ENCODE measurements at regions not wholly inside any gene's neighbourhood (a gene's known extent, or its start where the extent isn't known, plus 50 kb on each side); places are given as distances from the start of the nearest gene placed in this dataset.

GRCh38 chr10:44857363-44858016 lies 53.6 kb upstream of the TMEM72 start (continued):
- TF ChIP-seq GABPB2 (CRISPR knock-in tag; conservative IDR thresholded peaks at IDR 0.05) (no peak), ZKSCAN3 (CRISPR knock-in tag; IDR thresholded peaks at IDR 0.05) (no peak), ZNF24 (IDR thresholded peaks at IDR 0.05) (no peak), ZNF174 (CRISPR knock-in tag; IDR thresholded peaks at IDR 0.05) (no peak), BRD9 (IDR thresholded peaks at IDR 0.05; ENCODE audit: low read depth, partially characterized antibody) (no peak), C11orf30 (IDR thresholded peaks at IDR 0.05; ENCODE audit: low read depth) (no peak), U2AF1 (optimal IDR thresholded peaks at IDR 0.05; ENCODE audit: low read depth, low read length) (no peak), HMG20B (CRISPR knock-in tag; IDR thresholded peaks at IDR 0.05) (no peak), CBX8 (IDR thresholded peaks at IDR 0.05; ENCODE audit: borderline replicate concordance, extremely low read depth, low read depth, low read length, poor library complexity, severe bottlenecking) (no peak), ID3 (CRISPR knock-in tag; IDR thresholded peaks at IDR 0.05) (no peak), ID3 (tag; IDR thresholded peaks at IDR 0.05) (0 out of 2 replicates have a peak, but pooled peaks have one; percentile 13), ZNF586 (CRISPR knock-in tag; conservative IDR thresholded peaks at IDR 0.05) (no peak), SMC3 (conservative IDR thresholded peaks at IDR 0.05; ENCODE audit: insufficient read depth, low read depth, low read length) (peak; percentile 81), TRIM25 (IDR thresholded peaks at IDR 0.05; ENCODE audit: borderline replicate concordance) (no peak), CHD4 (IDR thresholded peaks at IDR 0.05; ENCODE audit: insufficient read depth, insufficient replicate concordance, low read depth, low read length, poor library complexity, severe bottlenecking) (no peak), PTRF (tag; IDR thresholded peaks at IDR 0.05) (no peak), PHB (CRISPR knock-in tag; IDR thresholded peaks at IDR 0.05) (no peak), ZKSCAN1 (IDR thresholded peaks at IDR 0.05; ENCODE audit: low read depth, low read length) (no peak), GMEB1 (CRISPR knock-in tag; IDR thresholded peaks at IDR 0.05) (no peak), RCOR1 (IDR thresholded peaks at IDR 0.05; ENCODE audit: borderline replicate concordance in 1 of 2, low read depth in 2 of 2, low read length in 2 of 2) (peak in 1 of 2 experiments; percentile 66; a peak in 2 of 4 replicates), SNRNP70 (optimal IDR thresholded peaks at IDR 0.05; ENCODE audit: low read depth, low read length) (no peak)
- TF ChIP-seq, protein P1, sequence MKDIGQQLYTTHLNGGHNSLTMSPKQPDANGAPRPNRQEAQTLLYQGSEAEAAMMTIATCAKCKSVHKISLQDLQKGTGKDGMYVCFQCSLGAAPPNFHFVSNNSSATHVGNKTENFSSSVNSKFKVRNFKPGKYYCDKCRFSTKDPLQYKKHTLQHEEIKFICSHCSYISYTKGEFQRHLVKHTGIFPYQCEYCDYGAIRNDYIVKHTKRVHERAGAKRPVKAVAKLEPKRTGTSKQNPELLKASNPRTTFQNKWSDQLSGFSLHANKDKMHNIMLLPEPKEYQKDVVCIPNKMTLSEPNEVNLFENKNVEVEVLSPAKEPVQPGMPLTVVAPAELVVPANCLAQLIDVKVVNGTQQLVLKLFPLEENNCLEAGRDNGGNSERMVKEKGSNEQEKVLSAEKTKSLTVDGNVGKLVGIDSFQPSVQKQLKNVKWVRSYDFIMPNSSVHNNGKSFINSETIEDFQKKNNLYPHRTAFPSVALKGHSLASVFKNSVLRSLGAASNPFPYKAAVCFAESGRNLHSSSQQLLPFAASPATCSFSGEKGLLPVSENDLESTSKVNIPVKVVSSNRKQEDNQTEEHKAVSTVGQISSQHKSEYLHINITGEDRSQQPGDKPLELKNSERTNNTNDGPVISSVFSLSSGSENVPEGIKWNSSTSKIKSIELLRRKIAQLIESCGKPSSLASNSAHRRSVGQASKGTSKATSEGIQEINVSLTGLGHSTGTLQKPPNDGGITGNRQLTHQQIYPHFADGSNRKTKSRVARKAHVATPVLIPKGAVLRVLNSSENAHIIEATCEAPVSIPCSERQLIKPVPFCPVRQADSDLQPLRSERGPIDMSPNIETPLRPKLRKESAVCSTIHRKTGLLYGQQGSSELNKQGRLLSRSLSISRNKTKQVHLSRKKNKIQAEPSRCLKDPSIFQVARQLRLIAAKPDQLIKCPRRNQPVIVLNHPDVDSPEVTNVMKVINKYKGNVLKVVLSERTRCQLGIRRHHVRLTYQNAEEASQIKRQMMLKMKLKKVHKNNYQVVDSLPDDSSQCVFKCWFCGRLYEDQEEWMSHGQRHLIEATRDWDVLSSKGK (CRISPR knock-in tag; IDR thresholded peaks at IDR 0.05): no peak

Measured in K562 (cell line).